IMR-90 (cell line): ENCODE measurements at regions not wholly inside any gene's neighbourhood (a gene's known extent, or its start where the extent isn't known, plus 50 kb on each side); places are given as distances from the start of the nearest gene placed in this dataset.

Experiments
- ATAC-seq: fragments of 200-7000 bp; cut with Tn5 transposase; 2 replicates; pipeline ENCODE4 v1.9.1; 2020; ENCODE audit warnings: low read depth, mild to moderate bottlenecking, moderate library complexity
- BruUV-seq: library from RNA; stranded (reverse); fragments of 400-500 nt; replicated peaks from 2 replicates; lab custom pipeline; 2021; lab: Mats Ljungman, UMichigan
- CTCF ChIA-PET: fragments of 300-600 bp; formaldehyde crosslinking; extraction: SDS; loops from one replicate; lab custom pipeline; 2021; ENCODE audit warnings: antibody characterized with exemption; lab: Yijun Ruan, JAX
- POLR2A ChIA-PET: fragments of 300-600 bp; sonication (Branson Sonifier 250); formaldehyde crosslinking; loops from one replicate; lab custom pipeline; 2022; ENCODE audit warnings: antibody characterized with exemption; ENCODE audit not compliant: unreplicated experiment; lab: Charles Lee
- DNase-seq: peaks from one replicate; pipeline ENCODE4 v3.0.0; 2013
- H2AFZ ChIP-seq: replicated peaks from 2 replicates; pipeline ENCODE3; 2013; ENCODE audit warnings: low read length, mild to moderate bottlenecking; ENCODE audit not compliant: poor library complexity
- H2AK5ac ChIP-seq: 2 replicates; pipeline ENCODE4 v1.6.1; 2013; ENCODE audit warnings: low read depth, low read length, inconsistent platforms
- H2AK9ac ChIP-seq: replicated peaks from 2 replicates; pipeline ENCODE3; 2013; ENCODE audit warnings: mild to moderate bottlenecking, low read depth, low read length, moderate library complexity; ENCODE audit not compliant: poor library complexity
- H2BK120ac ChIP-seq: 2 replicates; pipeline ENCODE4 v1.6.1; 2013; ENCODE audit warnings: low read depth, low read length, inconsistent platforms
- H2BK15ac ChIP-seq: 3 replicates; pipeline ENCODE4 v1.6.1; 2013; ENCODE audit warnings: low read depth, low read length, inconsistent platforms
- H2BK20ac ChIP-seq: 2 replicates; pipeline ENCODE4 v1.6.1; 2013; ENCODE audit warnings: low read depth, mild to moderate bottlenecking, inconsistent platforms, low read length, moderate library complexity
- H2BK5ac ChIP-seq: 2 replicates; pipeline ENCODE4 v1.6.1; 2013; ENCODE audit warnings: mild to moderate bottlenecking, low read depth, low read length, inconsistent platforms; ENCODE audit not compliant: poor library complexity, severe bottlenecking
- H3K14ac ChIP-seq: replicated peaks from 2 replicates; pipeline ENCODE4 v1.6.1; 2013; ENCODE audit warnings: low read depth, low read length, inconsistent platforms
- H3K18ac ChIP-seq: 2 replicates; pipeline ENCODE4 v1.6.1; 2013; ENCODE audit warnings: low read depth, low read length, control low read depth
- H3K23ac ChIP-seq: 2 replicates; pipeline ENCODE4 v1.6.1; 2013; ENCODE audit warnings: low read depth, low read length, inconsistent platforms
- H3K27ac ChIP-seq: 2 replicates; pipeline ENCODE4 v1.5.1; 2013; ENCODE audit warnings: mild to moderate bottlenecking, control low read depth, low read length; ENCODE audit not compliant: insufficient read depth
- H3K27me3 ChIP-seq: 2 replicates; pipeline ENCODE4 v1.6.1; 2013; ENCODE audit warnings: low read length; ENCODE audit not compliant: control insufficient read depth, insufficient read depth
- H3K36me3 ChIP-seq: 2 replicates; pipeline ENCODE4 v1.6.1; 2013; ENCODE audit warnings: low read length, mixed read lengths; ENCODE audit not compliant: control insufficient read depth, insufficient read depth
- H3K4ac ChIP-seq: 2 replicates; pipeline ENCODE4 v1.6.1; 2013; ENCODE audit warnings: low read depth, low read length, inconsistent platforms
- H3K4me1 ChIP-seq: 2 replicates; pipeline ENCODE4 v1.6.1; 2013; ENCODE audit warnings: low read length, mixed read lengths; ENCODE audit not compliant: control insufficient read depth, insufficient read depth
- H3K4me2 ChIP-seq: 2 replicates; pipeline ENCODE4 v1.6.1; 2013; ENCODE audit warnings: low read depth, mild to moderate bottlenecking, control low read depth, low read length, moderate library complexity
- H3K4me3 ChIP-seq: 2 replicates; pipeline ENCODE4 v1.5.1; 2013; ENCODE audit warnings: low read depth, mild to moderate bottlenecking, control low read depth, low read length, moderate library complexity; ENCODE audit not compliant: insufficient read depth
- H3K56ac ChIP-seq: 2 replicates; pipeline ENCODE4 v1.6.1; 2013; ENCODE audit warnings: low read length, inconsistent platforms; ENCODE audit not compliant: insufficient read depth; ENCODE audit errors: extremely low read depth
- H3K79me1 ChIP-seq, 2 experiments: 2 replicates each; pipeline ENCODE4 v1.6.1; 2013; ENCODE audit warnings: low read length in 2 of 2, inconsistent platforms in 1 of 2, low read depth in 1 of 2
- H3K9ac ChIP-seq: 2 replicates; pipeline ENCODE4 v1.6.1; 2013; ENCODE audit warnings: low read depth, low read length, control low read depth
- H3K9me1 ChIP-seq: 2 replicates; pipeline ENCODE4 v1.6.1; 2013; ENCODE audit warnings: low read length, inconsistent platforms; ENCODE audit not compliant: insufficient read depth
- H3K9me3 ChIP-seq: 2 replicates; pipeline ENCODE4 v1.6.1; 2013; ENCODE audit warnings: low read length; ENCODE audit not compliant: control insufficient read depth, insufficient read depth
- H4K20me1 ChIP-seq: 2 replicates; pipeline ENCODE4 v1.6.1; 2013; ENCODE audit warnings: low read length, inconsistent platforms; ENCODE audit not compliant: insufficient read depth
- H4K5ac ChIP-seq: 2 replicates; pipeline ENCODE4 v1.6.1; 2013; ENCODE audit warnings: mild to moderate bottlenecking, low read depth, low read length, control low read depth
- H4K8ac ChIP-seq, 2 experiments: 2 replicates each; pipeline ENCODE4 v1.6.1; 2013; ENCODE audit warnings: low read depth in 2 of 2, low read length in 2 of 2, control low read depth in 1 of 2, inconsistent platforms in 1 of 2
- H4K91ac ChIP-seq: 2 replicates; pipeline ENCODE4 v1.6.1; 2013; ENCODE audit warnings: low read depth, low read length, inconsistent platforms; ENCODE audit not compliant: insufficient read depth
- BHLHE40 ChIP-seq: fragments of 150-350 bp; IDR thresholded peaks from 2 replicates; pipeline ENCODE4 v1.6.1; 2016; ENCODE audit warnings: mild to moderate bottlenecking, low read depth, low read length
- CEBPB ChIP-seq: IDR thresholded peaks from 2 replicates; pipeline ENCODE4 v1.6.1; 2012; ENCODE audit warnings: low read depth, low read length, improper control_type of control experiment
- CTCF ChIP-seq: conservative IDR thresholded peaks from 2 replicates; pipeline ENCODE4 v1.5.1; 2012; ENCODE audit warnings: mild to moderate bottlenecking, low read depth, low read length, improper control_type of control experiment
- ELK1 ChIP-seq: fragments of 150-350 bp; IDR thresholded peaks from 2 replicates; pipeline ENCODE4 v1.6.1; 2016; ENCODE audit warnings: low read depth, mild to moderate bottlenecking, low read length, moderate library complexity, borderline replicate concordance
- FOS ChIP-seq: fragments of 150-350 bp; IDR thresholded peaks from 2 replicates; pipeline ENCODE4 v1.6.1; 2016; ENCODE audit warnings: low read depth, low read length
- MXI1 ChIP-seq: IDR thresholded peaks from 2 replicates; pipeline ENCODE4 v1.6.1; 2012; ENCODE audit warnings: low read depth, mild to moderate bottlenecking, low read length, moderate library complexity, borderline replicate concordance
- NFE2L2 ChIP-seq: fragments of 150-350 bp; IDR thresholded peaks from 2 replicates; pipeline ENCODE4 v1.6.1; 2016; ENCODE audit warnings: low read depth, mild to moderate bottlenecking, low read length
- RAD21 ChIP-seq: IDR thresholded peaks from 2 replicates; pipeline ENCODE4 v1.6.1; 2012; ENCODE audit warnings: low read length, improper control_type of control experiment
- RCOR1 ChIP-seq: IDR thresholded peaks from 2 replicates; pipeline ENCODE4 v1.6.1; 2012; ENCODE audit warnings: mild to moderate bottlenecking, low read length, improper control_type of control experiment; ENCODE audit not compliant: insufficient replicate concordance
- USF2 ChIP-seq: fragments of 150-350 bp; IDR thresholded peaks from 2 replicates; pipeline ENCODE4 v1.6.1; 2017; ENCODE audit warnings: mild to moderate bottlenecking, antibody characterized with exemption, low read length, low read depth
- WGBS, 2 experiments: methylation state at CpG; one replicate each; pipeline versions ENCODE4 v1.1.5 to v1.1.7; 2013; ENCODE audit warnings: missing lambda C conversion rate in 2 of 2; ENCODE audit not compliant: insufficient read length in 1 of 2; ENCODE audit errors: extremely low coverage in 2 of 2; 5-methylcytosine and 5-hydroxymethylcytosine counted together
- dilution Hi-C: fragments of 300-500 bp; cut with HindIII; formaldehyde crosslinking; loops from one replicate; pipeline ENCODE4 v1.14.3; 2018; ENCODE audit warnings: low sequenced_read_pairs; ENCODE audit not compliant: unreplicated experiment
- in situ Hi-C: fragments of 300-500 bp; cut with MboI; formaldehyde crosslinking; loops from 3 replicates; pipeline ENCODE4 v1.14.3; 2019; ENCODE audit warnings: low sequenced_read_pairs, inconsistent platforms, mixed read lengths
- intact Hi-C: fragments of 100-400 bp; cut with micrococcal nuclease; formaldehyde crosslinking; loops from 2 replicates; pipeline ENCODE4 v1.10.0; 2022

GRCh38 chrX:38750551-38750950 is 50.7 kb upstream of the MID1IP1 start:
- no peak overlapping the region for H2AFZ ChIP-seq
- no peaks in the 10 kb centered on the region; the same call in 1 of the 2 replicates for H3K9me3 ChIP-seq
- WGBS, 2 experiments, result no CpG with 5 or more reads among the region's 1 CpG
- H3K9me1 ChIP-seq, result no peaks in the 10 kb centered on the region
- in situ Hi-C loops, result no loop called here
- H2BK120ac ChIP-seq, result no peak overlapping the region
- no peaks in the 10 kb centered on the region for H4K20me1 ChIP-seq
- H3K79me1 ChIP-seq, result no peaks in the 10 kb centered on the region
- no peak overlapping the region for H3K4me2 ChIP-seq
- no peak overlapping the region for H2BK20ac ChIP-seq
- H3K4me1 ChIP-seq, result no peaks in the 10 kb centered on the region
- no peak overlapping the region for H3K56ac ChIP-seq
- H2BK15ac ChIP-seq, result no peak overlapping the region
- no peak overlapping the region for H3K4me3 ChIP-seq
- no peak for TF ChIP-seq RAD21
- TF ChIP-seq NFE2L2, result no peak
- no peak for TF ChIP-seq BHLHE40
- no peak for TF ChIP-seq FOS
- no peak for TF ChIP-seq RCOR1
- no peak for TF ChIP-seq CTCF
- no peak for TF ChIP-seq MXI1
- no peak for TF ChIP-seq CEBPB
- no peak for TF ChIP-seq ELK1
- TF ChIP-seq USF2, result no peak
- ChIA-PET POLR2A (no interaction called here), CTCF (no interaction called here)
- intact Hi-C loops, result loop anchor here (10.0 kb wide), 1 partner anchor 1514 kb away; no protein-coding TSS in a partner anchor
- H3K27me3 ChIP-seq, result peaks cover 24% of the 10 kb centered on the region
- no peak for ATAC-seq
- H3K4ac ChIP-seq, result no peak overlapping the region
- H2AK9ac ChIP-seq, result no peak overlapping the region
- no peak overlapping the region for H4K91ac ChIP-seq
- BruUV-seq, result no TSS peak
- dilution Hi-C loops, result no loop called here
- no peak overlapping the region for H2BK5ac ChIP-seq
- no peak overlapping the region for H4K8ac ChIP-seq
- H2AK5ac ChIP-seq, result no peak overlapping the region
- no peak overlapping the region for H3K14ac ChIP-seq
- no peak overlapping the region for H3K18ac ChIP-seq
- no peaks in the 10 kb centered on the region for H3K36me3 ChIP-seq
- H3K9ac ChIP-seq, result no peak overlapping the region
- DNase-seq, result no peak
- no peak overlapping the region for H4K5ac ChIP-seq
- no peak overlapping the region for H3K27ac ChIP-seq
- H3K23ac ChIP-seq, result no peak overlapping the region
